SU-DHL-6 (cell line): ENCODE measurements at regions not wholly inside any gene's neighbourhood (a gene's known extent, or its start where the extent isn't known, plus 50 kb on each side); places are given as distances from the start of the nearest gene placed in this dataset.

Experiments
- H2AFZ ChIP-seq: fragments of 200-600 bp; sonication (generic); 2 replicates; pipeline ENCODE4 v1.6.1; 2014; ENCODE audit warnings: low read depth, mild to moderate bottlenecking, moderate library complexity, mixed read lengths, antibody characterized with exemption, low read length; ENCODE audit not compliant: severe bottlenecking
- H3F3A ChIP-seq: fragments of 200-600 bp; shearing (Covaris generic); 2 replicates; pipeline ENCODE4 v1.6.0; 2016; ENCODE audit warnings: antibody characterized with exemption, mild to moderate bottlenecking; ENCODE audit not compliant: insufficient read depth
- H3K27ac ChIP-seq: fragments of 200-600 bp; sonication (generic); 2 replicates; pipeline ENCODE4 v1.5.1; 2016; ENCODE audit warnings: low read depth, mild to moderate bottlenecking, low read length, moderate library complexity, mixed read lengths
- H3K27me3 ChIP-seq: fragments of 200-600 bp; sonication (generic), shearing (Covaris generic); 2 replicates; pipeline ENCODE4 v1.6.0; 2014; ENCODE audit warnings: mild to moderate bottlenecking, low read length
- H3K36me3 ChIP-seq: fragments of 200-600 bp; sonication (generic); 2 replicates; pipeline ENCODE4 v1.6.1; 2014; ENCODE audit warnings: mild to moderate bottlenecking, low read length, mixed read lengths
- H3K4me2 ChIP-seq: fragments of 300-600, 200-600 bp; shearing (Covaris generic), sonication (generic); 2 replicates; pipeline ENCODE4 v1.6.0; 2014; ENCODE audit warnings: low read length, low read depth, mild to moderate bottlenecking; ENCODE audit not compliant: poor library complexity, severe bottlenecking
- H3K4me3 ChIP-seq: fragments of 200-600 bp; sonication (generic); 2 replicates; pipeline ENCODE4 v1.5.1; 2014; ENCODE audit warnings: antibody characterized with exemption, low read length, mild to moderate bottlenecking, mixed read lengths; ENCODE audit not compliant: insufficient read depth, poor library complexity, severe bottlenecking
- H3K79me2 ChIP-seq: fragments of 200-600 bp; sonication (generic); 2 replicates; pipeline ENCODE4 v1.6.1; 2014; ENCODE audit warnings: mild to moderate bottlenecking, low read length, moderate library complexity; ENCODE audit not compliant: insufficient read depth
- H3K9ac ChIP-seq: fragments of 200-600 bp; sonication (generic); 2 replicates; pipeline ENCODE4 v1.7.0; 2014; ENCODE audit warnings: mild to moderate bottlenecking, low read length
- H3K9me2 ChIP-seq: fragments of 200-600 bp; sonication (generic); replicated peaks from 2 replicates; pipeline ENCODE4 v1.6.1; 2014; ENCODE audit warnings: low read length; ENCODE audit not compliant: insufficient read depth
- H3K9me3 ChIP-seq: fragments of 200-600 bp; sonication (generic); 2 replicates; pipeline ENCODE4 v1.6.1; 2014; ENCODE audit warnings: low read length, mixed read lengths; ENCODE audit not compliant: insufficient read depth
- H4K20me1 ChIP-seq: fragments of 200-600 bp; sonication (generic); 2 replicates; pipeline ENCODE4 v1.6.1; 2014; ENCODE audit warnings: low read depth, mild to moderate bottlenecking, antibody characterized with exemption, low read length, moderate library complexity, mixed read lengths
- EZH2phosphoT487 ChIP-seq: fragments of 200-600 bp; sonication (generic), shearing (Covaris generic); conservative IDR thresholded peaks from 2 replicates; pipeline ENCODE4 v1.6.1; 2018; ENCODE audit warnings: mild to moderate bottlenecking, antibody characterized with exemption, low read length, moderate library complexity, mixed read lengths
- TF ChIP-seq, protein P1 (sequence below): fragments of 200-600 bp; sonication (generic); IDR thresholded peaks from one replicate; pipeline ENCODE4 v1.5.1; 2017; ENCODE audit warnings: antibody characterized with exemption, mild to moderate bottlenecking, low read length, moderate library complexity; ENCODE audit not compliant: insufficient read depth, poor library complexity, severe bottlenecking

DNA sequence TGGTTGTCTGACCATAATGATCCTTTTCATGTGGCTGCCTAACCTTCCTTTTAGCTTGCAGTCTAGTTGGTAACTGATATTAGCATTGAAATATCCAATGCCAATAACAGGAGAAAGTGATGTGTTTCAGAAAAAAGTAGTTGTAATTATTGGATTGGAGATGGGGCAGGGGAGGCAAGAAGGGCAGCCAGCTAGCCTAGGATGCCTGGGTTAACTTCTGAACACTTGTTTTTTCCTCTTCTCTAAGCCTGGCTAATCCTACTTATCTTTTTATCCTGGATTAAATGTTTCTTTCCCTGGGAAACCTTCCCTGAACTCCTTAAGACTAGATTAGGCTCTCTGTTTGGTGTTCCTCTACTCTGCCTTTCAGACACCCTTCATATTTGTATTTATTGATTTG is 380.2 kb downstream of the TMEM135 start:
- H3F3A ChIP-seq, result no peaks in the 10 kb centered on the region
- TF ChIP-seq EZH2phosphoT487, result no peak
- TF ChIP-seq, protein P1, sequence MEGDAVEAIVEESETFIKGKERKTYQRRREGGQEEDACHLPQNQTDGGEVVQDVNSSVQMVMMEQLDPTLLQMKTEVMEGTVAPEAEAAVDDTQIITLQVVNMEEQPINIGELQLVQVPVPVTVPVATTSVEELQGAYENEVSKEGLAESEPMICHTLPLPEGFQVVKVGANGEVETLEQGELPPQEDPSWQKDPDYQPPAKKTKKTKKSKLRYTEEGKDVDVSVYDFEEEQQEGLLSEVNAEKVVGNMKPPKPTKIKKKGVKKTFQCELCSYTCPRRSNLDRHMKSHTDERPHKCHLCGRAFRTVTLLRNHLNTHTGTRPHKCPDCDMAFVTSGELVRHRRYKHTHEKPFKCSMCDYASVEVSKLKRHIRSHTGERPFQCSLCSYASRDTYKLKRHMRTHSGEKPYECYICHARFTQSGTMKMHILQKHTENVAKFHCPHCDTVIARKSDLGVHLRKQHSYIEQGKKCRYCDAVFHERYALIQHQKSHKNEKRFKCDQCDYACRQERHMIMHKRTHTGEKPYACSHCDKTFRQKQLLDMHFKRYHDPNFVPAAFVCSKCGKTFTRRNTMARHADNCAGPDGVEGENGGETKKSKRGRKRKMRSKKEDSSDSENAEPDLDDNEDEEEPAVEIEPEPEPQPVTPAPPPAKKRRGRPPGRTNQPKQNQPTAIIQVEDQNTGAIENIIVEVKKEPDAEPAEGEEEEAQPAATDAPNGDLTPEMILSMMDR, result no peak
- H3K4me3 ChIP-seq, result no peak overlapping the region
- H2AFZ ChIP-seq, result no peak overlapping the region
- no peaks in the 10 kb centered on the region for H3K79me2 ChIP-seq
- H3K36me3 ChIP-seq, result no peaks in the 10 kb centered on the region
- H3K27me3 ChIP-seq, result no peaks in the 10 kb centered on the region
- H4K20me1 ChIP-seq, result no peaks in the 10 kb centered on the region
- H3K9me2 ChIP-seq, result no peaks in the 10 kb centered on the region
- no peaks in the 10 kb centered on the region for H3K9me3 ChIP-seq
- no peak overlapping the region for H3K4me2 ChIP-seq
- H3K9ac ChIP-seq, result no peak overlapping the region
- no peak overlapping the region for H3K27ac ChIP-seq

DNA sequence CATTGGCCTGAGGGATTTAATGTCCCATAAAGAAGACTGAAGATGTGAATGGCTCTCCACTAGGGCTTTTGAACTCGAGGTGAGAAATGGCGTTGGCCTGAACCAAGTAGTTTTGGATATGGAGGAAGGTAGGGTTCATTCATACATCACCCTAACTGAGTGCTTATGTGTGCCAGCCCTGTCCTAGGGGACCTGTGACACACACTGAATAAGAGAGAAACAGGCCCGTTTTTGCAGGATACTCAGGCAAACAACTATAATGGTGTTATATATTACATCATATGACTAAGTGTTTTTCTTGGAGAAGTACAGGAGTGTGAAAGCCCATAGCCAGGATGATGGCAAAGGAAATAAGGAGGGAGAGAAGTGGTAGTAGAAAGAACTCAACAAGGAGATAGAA is 368.1 kb downstream of the TMEM135 start:
- H3K27me3 ChIP-seq, result no peaks in the 10 kb centered on the region
- H3K4me2 ChIP-seq, result no peak overlapping the region
- no peaks in the 10 kb centered on the region for H3K79me2 ChIP-seq
- H3K4me3 ChIP-seq, result no peak overlapping the region
- no peak overlapping the region for H3K27ac ChIP-seq
- H3K9me2 ChIP-seq, result no peaks in the 10 kb centered on the region
- H2AFZ ChIP-seq, result no peak overlapping the region
- no peaks in the 10 kb centered on the region for H4K20me1 ChIP-seq
- H3K36me3 ChIP-seq, result no peaks in the 10 kb centered on the region
- H3K9ac ChIP-seq, result no peak overlapping the region
- H3F3A ChIP-seq, result no peaks in the 10 kb centered on the region
- no peaks in the 10 kb centered on the region for H3K9me3 ChIP-seq
- TF ChIP-seq EZH2phosphoT487, result no peak
- TF ChIP-seq, protein P1, result no peak

DNA sequence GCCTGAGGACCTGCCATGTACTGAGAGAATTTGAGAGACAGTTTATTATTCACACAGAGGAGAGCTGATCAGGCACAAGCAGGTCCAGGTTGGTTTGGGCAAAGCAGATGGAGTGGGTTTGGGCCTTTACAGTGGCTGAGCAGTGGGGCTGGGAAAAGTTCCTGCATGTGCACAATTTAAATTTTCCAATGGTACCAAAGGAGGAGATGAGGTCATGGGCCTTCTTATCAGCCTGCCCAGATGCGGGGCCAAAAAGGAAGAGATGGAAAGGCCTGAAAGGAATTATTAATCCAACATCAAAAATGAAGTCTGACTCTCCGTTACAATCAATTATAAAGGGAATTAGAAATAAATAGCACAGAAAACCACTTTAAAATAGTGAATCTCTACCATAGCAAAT is 367.6 kb downstream of the TMEM135 start:
- Histone ChIP-seq H3K4me3 (no peak overlapping the region), H3K27me3 (no peaks in the 10 kb centered on the region), H3K27ac (no peak overlapping the region), H3K9me2 (no peaks in the 10 kb centered on the region), H3K4me2 (no peak overlapping the region), H2AFZ (no peak overlapping the region), H4K20me1 (no peaks in the 10 kb centered on the region), H3F3A (no peaks in the 10 kb centered on the region), H3K9ac (no peak overlapping the region), H3K36me3 (no peaks in the 10 kb centered on the region), H3K9me3 (no peaks in the 10 kb centered on the region), H3K79me2 (no peaks in the 10 kb centered on the region)
- TF ChIP-seq EZH2phosphoT487, result no peak
- TF ChIP-seq, protein P1, result no peak

GRCh38 chr11:87401653-87402052 is 363.9 kb downstream of the TMEM135 start:
- Histone ChIP-seq H4K20me1 (no peaks in the 10 kb centered on the region), H2AFZ (no peak overlapping the region), H3K36me3 (no peaks in the 10 kb centered on the region), H3K27me3 (no peaks in the 10 kb centered on the region), H3K4me2 (no peak overlapping the region), H3K27ac (no peak overlapping the region), H3K9me3 (no peaks in the 10 kb centered on the region), H3F3A (no peaks in the 10 kb centered on the region), H3K9me2 (no peaks in the 10 kb centered on the region), H3K9ac (no peak overlapping the region), H3K4me3 (no peak overlapping the region), H3K79me2 (no peaks in the 10 kb centered on the region)
- TF ChIP-seq, protein P1, result no peak
- no peak for TF ChIP-seq EZH2phosphoT487
